ENCODE measurements at regions not wholly inside any gene's neighbourhood (a gene's known extent, or its start where the extent isn't known, plus 50 kb on each side); places are given as distances from the start of the nearest gene placed in this dataset.

DNA sequence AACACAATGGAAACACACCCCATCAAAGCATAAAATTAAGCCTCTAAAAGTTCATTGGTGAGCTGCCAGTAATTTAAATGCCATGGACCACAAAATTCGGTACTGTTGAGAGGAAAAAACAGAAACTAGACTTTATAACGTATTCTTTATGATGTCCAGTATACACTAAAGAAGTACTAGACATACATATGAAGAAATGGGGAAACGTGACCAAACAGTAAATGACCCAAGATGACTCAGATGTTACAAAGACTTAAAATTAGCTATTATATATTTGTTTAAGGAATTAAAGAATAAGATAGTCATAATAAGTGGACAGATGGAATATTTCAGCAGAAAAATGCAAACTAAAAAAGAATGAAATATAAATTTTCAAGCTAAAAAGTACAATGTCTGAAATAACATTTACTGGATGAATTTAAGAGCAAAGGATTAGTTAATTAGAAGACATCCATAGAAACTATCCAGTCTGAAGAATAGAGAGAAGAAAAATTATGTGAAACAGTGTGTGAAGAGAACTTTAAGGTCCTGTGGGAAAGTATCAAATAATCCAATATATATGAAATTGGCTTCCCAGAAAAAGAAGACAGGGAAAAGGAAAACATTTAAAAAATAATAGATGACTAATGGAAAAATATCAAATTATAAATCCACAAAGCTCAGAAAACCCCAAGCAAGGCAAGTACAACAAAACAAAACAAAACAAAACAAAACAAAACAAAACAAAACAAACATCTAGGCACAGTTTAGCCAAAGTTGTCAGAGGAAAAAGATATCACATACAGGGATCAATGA is 69.4 kb downstream of the SAMD9 start:
- Histone ChIP-seq H3K4me2 (no peak overlapping the region), H3K9ac (no peak overlapping the region), H2AFZ (ENCODE audit: low read depth) (no peak overlapping the region), H3K27ac (ENCODE audit: low read depth in 2 of 2, low read length in 1 of 2) (no peak overlapping the region), H3K36me3 (replicated peaks in 1 of 2; ENCODE audit: control insufficient read depth in 1 of 2, insufficient read depth in 2 of 2, low read length in 1 of 2) (no peaks in the 10 kb centered on the region), H3K27me3 (ENCODE audit: insufficient read depth) (no peaks in the 10 kb centered on the region), H3F3A (replicated peaks; ENCODE audit: insufficient read depth) (peaks cover 5% of the 10 kb centered on the region), H4K20me1 (ENCODE audit: insufficient read depth) (no peaks in the 10 kb centered on the region), H3K9me3 (0 out of 2 replicates have a peak, but pooled peaks cover 8% of the 10 kb centered on the region), H3K4me3 (ENCODE audit: low read depth in 2 of 2, low read length in 1 of 2) (no peak overlapping the region), H3K4me1 (ENCODE audit: control insufficient read depth in 1 of 2, insufficient read depth in 2 of 2, low read depth in 1 of 2, low read length in 1 of 2) (peaks cover under 1 to 5% of the 10 kb centered on the region in 2 experiments; a peak in 2 of 4 replicates), H3K79me2 (ENCODE audit: insufficient read depth) (no peaks in the 10 kb centered on the region), H3K9me2 (no peaks in the 10 kb centered on the region)
- WGBS (ENCODE audit: low lambda C conversion rate), result 43% methylated on average over 3 of the region's 3 CpGs
- ChIA-PET CTCF (interaction anchor here (0.8 to 1.4 kb wide), 4 partner anchors 23 to 429 kb away, joined by 3 to 4 read pairs (median 3); no protein-coding TSS in a partner anchor), POLR2A (no interaction called here)
- no peak for DNase-seq
- TF ChIP-seq, protein P1, sequence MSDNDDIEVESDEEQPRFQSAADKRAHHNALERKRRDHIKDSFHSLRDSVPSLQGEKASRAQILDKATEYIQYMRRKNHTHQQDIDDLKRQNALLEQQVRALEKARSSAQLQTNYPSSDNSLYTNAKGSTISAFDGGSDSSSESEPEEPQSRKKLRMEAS (IDR thresholded peaks at IDR 0.05; ENCODE audit: low read depth), result no peak
- no peak for TF ChIP-seq EZH2phosphoT487 (IDR thresholded peaks at IDR 0.05; ENCODE audit: borderline replicate concordance, low read depth)
- no peak for TF ChIP-seq CTCF (IDR thresholded peaks at IDR 0.05)
- TF ChIP-seq, protein P2, sequence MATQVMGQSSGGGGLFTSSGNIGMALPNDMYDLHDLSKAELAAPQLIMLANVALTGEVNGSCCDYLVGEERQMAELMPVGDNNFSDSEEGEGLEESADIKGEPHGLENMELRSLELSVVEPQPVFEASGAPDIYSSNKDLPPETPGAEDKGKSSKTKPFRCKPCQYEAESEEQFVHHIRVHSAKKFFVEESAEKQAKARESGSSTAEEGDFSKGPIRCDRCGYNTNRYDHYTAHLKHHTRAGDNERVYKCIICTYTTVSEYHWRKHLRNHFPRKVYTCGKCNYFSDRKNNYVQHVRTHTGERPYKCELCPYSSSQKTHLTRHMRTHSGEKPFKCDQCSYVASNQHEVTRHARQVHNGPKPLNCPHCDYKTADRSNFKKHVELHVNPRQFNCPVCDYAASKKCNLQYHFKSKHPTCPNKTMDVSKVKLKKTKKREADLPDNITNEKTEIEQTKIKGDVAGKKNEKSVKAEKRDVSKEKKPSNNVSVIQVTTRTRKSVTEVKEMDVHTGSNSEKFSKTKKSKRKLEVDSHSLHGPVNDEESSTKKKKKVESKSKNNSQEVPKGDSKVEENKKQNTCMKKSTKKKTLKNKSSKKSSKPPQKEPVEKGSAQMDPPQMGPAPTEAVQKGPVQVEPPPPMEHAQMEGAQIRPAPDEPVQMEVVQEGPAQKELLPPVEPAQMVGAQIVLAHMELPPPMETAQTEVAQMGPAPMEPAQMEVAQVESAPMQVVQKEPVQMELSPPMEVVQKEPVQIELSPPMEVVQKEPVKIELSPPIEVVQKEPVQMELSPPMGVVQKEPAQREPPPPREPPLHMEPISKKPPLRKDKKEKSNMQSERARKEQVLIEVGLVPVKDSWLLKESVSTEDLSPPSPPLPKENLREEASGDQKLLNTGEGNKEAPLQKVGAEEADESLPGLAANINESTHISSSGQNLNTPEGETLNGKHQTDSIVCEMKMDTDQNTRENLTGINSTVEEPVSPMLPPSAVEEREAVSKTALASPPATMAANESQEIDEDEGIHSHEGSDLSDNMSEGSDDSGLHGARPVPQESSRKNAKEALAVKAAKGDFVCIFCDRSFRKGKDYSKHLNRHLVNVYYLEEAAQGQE (IDR thresholded peaks at IDR 0.05; ENCODE audit: low read depth, low read length), result no peak
- TF ChIP-seq NRF1 (IDR thresholded peaks at IDR 0.05; ENCODE audit: low read depth, low read length), result no peak
- no peak for TF ChIP-seq TEAD4 (IDR thresholded peaks at IDR 0.05; ENCODE audit: borderline replicate concordance, insufficient read depth)
- TF ChIP-seq FOSL2 (IDR thresholded peaks at IDR 0.05; ENCODE audit: borderline replicate concordance, low read depth), result no peak
- no peak for TF ChIP-seq GABPA (IDR thresholded peaks at IDR 0.05; ENCODE audit: low read depth)
- TF ChIP-seq EP300 (IDR thresholded peaks at IDR 0.05; ENCODE audit: borderline replicate concordance in 1 of 2, low read depth in 1 of 2, low read length in 1 of 2), result no peak
- no peak for TF ChIP-seq SIN3A (IDR thresholded peaks at IDR 0.05; ENCODE audit: borderline replicate concordance, low read depth, low read length)

Data from SK-N-SH (cell line).